Large intestine (tissue), 3 donors: ENCODE measurements at regions not wholly inside any gene's neighbourhood (a gene's known extent, or its start where the extent isn't known, plus 50 kb on each side); places are given as distances from the start of the nearest gene placed in this dataset.
A peak's percentile ranks its signal among the peaks of the same experiment; 100 is the strongest.
"Not testable (repeated sequence)": the region's sequence is repeated elsewhere in the genome, so short reads cannot be mapped to it uniquely, and the experiment has no call there.

Source experiments
- DNase-seq, 2 donors: peaks; one replicate each; pipeline versions ENCODE4 v3.0.0 to v3.0.0-alpha.2; 2013
- H3K27ac ChIP-seq: one replicate; pipeline ENCODE4 v1.5.1; 2013; ENCODE audit warnings: low read length
- H3K27me3 ChIP-seq: 2 replicates; pipeline ENCODE4 v1.6.1; 2013; ENCODE audit warnings: low read length; ENCODE audit not compliant: control insufficient read depth, insufficient read depth
- H3K36me3 ChIP-seq: 2 replicates; pipeline ENCODE4 v1.6.1; 2013; ENCODE audit warnings: low read length; ENCODE audit not compliant: control insufficient read depth, insufficient read depth
- H3K4me1 ChIP-seq: one replicate; pipeline ENCODE4 v1.6.1; 2013; ENCODE audit warnings: low read length; ENCODE audit not compliant: control insufficient read depth, insufficient read depth
- H3K4me3 ChIP-seq: one replicate; pipeline ENCODE4 v1.5.1; 2013; ENCODE audit warnings: low read length
- H3K9me3 ChIP-seq: one replicate; pipeline ENCODE4 v1.6.1; 2013; ENCODE audit warnings: mild to moderate bottlenecking, low read depth, low read length, moderate library complexity; ENCODE audit not compliant: control insufficient read depth
- WGBS: methylation state at CpG from one replicate; pipeline ENCODE4 v1.1.5; 2013; ENCODE audit warnings: low lambda C conversion rate; ENCODE audit not compliant: insufficient coverage; 5-methylcytosine and 5-hydroxymethylcytosine counted together

DNA sequence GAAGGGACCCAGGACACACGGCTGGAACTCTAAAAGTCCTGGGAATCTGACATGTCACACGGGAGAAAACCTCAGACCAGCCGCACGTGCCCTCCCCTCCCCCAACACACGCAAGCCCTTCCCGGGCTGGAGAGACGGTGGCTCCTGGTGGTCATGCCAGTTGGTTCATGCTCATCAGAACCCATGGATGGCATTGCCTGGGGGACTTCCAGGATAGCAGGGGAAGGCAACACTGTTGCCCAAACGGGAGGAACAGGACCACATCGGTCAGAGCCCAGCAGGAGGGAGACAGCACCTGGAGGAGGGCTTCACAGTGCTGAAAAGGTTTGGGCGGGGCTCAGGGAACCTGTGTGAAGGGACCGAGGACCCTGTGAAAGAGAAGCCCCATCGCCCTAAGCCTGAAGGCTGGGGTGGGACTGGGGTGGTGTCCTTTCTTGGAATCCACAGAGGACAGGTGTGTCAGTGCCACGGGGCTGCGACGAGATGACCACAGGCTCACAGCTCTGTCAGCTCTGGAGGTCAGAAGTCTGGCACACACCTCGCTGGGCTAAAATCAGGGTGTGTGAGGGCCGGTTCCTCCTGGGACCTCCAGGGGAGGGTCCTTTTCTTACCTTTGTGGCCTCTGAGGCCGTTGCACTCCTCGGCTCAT lies 151.7 kb upstream of the ZNF469 start:
- not testable (repeated sequence) for DNase-seq
- WGBS: no CpG with 5 or more reads among the region's 19 CpGs

GRCh38 chr16:88231839-88232238 lies 150.9 kb upstream of the ZNF469 start:
- H3K4me3 ChIP-seq, H3K9me3 ChIP-seq, H3K27me3 ChIP-seq, H3K27ac ChIP-seq, DNase-seq, H3K36me3 ChIP-seq: not testable (repeated sequence)
- H3K4me1 ChIP-seq: peaks cover 25% of the 10 kb centered on the region
- no CpG with 5 or more reads among the region's 13 CpGs for WGBS

More for the DNA sequence above, 151.7 kb upstream of the ZNF469 start:
- H3K4me3 ChIP-seq, H3K27ac ChIP-seq, H3K36me3 ChIP-seq, H3K9me3 ChIP-seq, H3K27me3 ChIP-seq: not testable (repeated sequence)
- H3K4me1 ChIP-seq: peaks cover 21% of the 10 kb centered on the region

- H3K27ac ChIP-seq, H3K9me3 ChIP-seq, DNase-seq, H3K36me3 ChIP-seq, H3K4me3 ChIP-seq, H3K27me3 ChIP-seq: not testable (repeated sequence)
- WGBS: no CpG with 5 or more reads among the region's 31 CpGs
- H3K4me1 ChIP-seq: peaks cover 29% of the 10 kb centered on the region
Observed at GRCh38 chr16:88232401-88233258, 150.1 kb upstream of the ZNF469 start.

DNA sequence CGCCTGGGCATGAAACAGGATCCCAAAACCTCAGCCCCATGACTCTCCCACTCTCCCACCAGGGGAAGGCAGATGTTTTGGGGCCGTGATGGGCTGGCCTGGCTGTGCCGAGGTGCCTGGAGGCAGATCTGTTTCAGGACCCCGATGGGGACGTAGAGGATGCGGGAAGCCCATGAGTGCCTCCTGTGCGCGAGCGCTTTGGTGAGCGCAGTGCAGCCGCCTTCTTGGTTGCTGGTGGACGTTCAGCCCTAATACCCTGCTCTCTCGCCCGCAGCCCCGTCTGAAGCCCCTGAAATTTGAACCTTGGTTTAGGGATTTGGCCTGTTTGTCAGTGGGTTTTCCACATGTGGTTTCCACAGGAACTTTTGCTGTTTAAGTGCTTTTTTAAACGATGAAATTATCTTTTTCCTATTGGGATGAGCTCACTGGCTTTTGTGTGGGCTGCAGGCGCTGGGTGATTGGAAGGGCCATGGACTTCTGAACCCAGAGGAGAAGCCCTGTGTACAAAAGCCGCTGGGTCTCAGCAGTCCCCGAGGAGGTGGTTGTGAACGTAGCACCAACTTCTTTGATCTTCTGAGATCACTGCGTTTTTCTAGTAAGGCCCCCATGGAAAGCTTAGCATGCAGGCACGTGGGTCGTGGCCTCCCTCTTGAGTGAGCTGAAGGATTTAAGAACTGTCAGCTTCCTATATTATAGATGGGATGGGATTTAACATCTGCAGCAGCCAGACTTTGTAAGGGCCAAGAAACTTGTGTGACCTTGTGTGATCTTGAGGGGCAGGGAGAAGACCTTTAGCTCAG lies 148.9 kb upstream of the ZNF469 start:
- no CpG with 5 or more reads among the region's 23 CpGs for WGBS

GRCh38 chr16:88234421-88235271 lies 148.1 kb upstream of the ZNF469 start:
- H3K36me3 ChIP-seq, H3K4me3 ChIP-seq, H3K9me3 ChIP-seq, H3K27me3 ChIP-seq: not testable (repeated sequence)
- peak overlapping the region; percentile 80 for H3K27ac ChIP-seq
- H3K4me1 ChIP-seq: peaks cover 40% of the 10 kb centered on the region
- WGBS: no CpG with 5 or more reads among the region's 46 CpGs
- DNase-seq: peak in 1 of 2 donors; percentile 24

More for the DNA sequence above, 148.9 kb upstream of the ZNF469 start:
- H3K4me3 ChIP-seq, H3K27ac ChIP-seq, H3K36me3 ChIP-seq, DNase-seq, H3K9me3 ChIP-seq, H3K27me3 ChIP-seq: not testable (repeated sequence)
- peaks cover 40% of the 10 kb centered on the region for H3K4me1 ChIP-seq

- not testable (repeated sequence) for H3K4me3 ChIP-seq, H3K36me3 ChIP-seq, H3K9me3 ChIP-seq, H3K27me3 ChIP-seq
- Histone ChIP-seq H3K4me1 (peaks cover 40% of the 10 kb centered on the region), H3K27ac (peak overlapping the region; percentile 80)
- peak; percentile 85 to 92 for DNase-seq
- no CpG with 5 or more reads among the region's 6 CpGs for WGBS
Observed at GRCh38 chr16:88235691-88236090, 147.1 kb upstream of the ZNF469 start.

- Histone ChIP-seq H3K27ac (peak overlapping the region; percentile 80), H3K4me1 (peaks cover 40% of the 10 kb centered on the region)
- peak; percentile 50 to 75 for DNase-seq
- not testable (repeated sequence) for H3K9me3 ChIP-seq, H3K27me3 ChIP-seq, H3K4me3 ChIP-seq, H3K36me3 ChIP-seq
- WGBS: no CpG with 5 or more reads among the region's 9 CpGs
Observed at GRCh38 chr16:88236229-88236628, 146.5 kb upstream of the ZNF469 start.

- not testable (repeated sequence) for H3K36me3 ChIP-seq, H3K4me3 ChIP-seq, H3K27ac ChIP-seq, DNase-seq, H3K9me3 ChIP-seq, H3K27me3 ChIP-seq
- peaks cover 40% of the 10 kb centered on the region for H3K4me1 ChIP-seq
- WGBS: no CpG with 5 or more reads among the region's 9 CpGs
Observed at GRCh38 chr16:88237314-88237713, 145.4 kb upstream of the ZNF469 start.

DNA sequence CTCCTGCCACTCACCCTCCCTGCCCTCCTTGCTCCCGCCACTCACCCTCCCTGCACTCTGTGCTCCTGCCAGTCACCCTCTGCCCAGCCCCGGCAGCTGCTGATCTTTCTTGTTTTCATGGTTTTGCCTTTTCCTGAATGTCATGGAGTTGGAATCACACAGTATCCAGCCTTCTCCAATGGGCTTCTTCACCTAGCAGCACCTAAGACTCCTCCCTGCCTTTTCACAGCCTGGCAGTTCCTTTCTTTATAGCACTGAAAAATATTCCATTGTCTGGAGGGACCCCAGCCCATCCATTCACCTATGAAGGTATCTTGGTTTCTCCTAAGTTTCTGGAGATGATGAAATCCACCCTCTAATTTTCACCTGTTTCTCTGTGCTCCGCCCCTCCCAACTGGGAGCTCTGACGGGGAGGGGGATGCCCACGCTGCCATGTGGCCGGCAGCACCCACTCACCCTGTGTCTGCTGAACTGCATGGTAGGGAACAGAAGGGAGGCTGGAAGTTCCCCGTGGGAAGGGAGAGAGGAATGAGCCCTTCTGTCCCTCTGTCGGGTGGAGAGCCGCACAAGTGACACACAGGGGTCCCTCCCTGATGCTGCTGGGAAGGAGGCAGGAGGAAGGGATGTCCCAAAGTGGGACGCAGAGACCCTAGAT lies 144.9 kb upstream of the ZNF469 start:
- no CpG with 5 or more reads among the region's 10 CpGs for WGBS

More for the DNA sequence above, 144.9 kb upstream of the ZNF469 start:
- not testable (repeated sequence) for DNase-seq, H3K9me3 ChIP-seq, H3K4me3 ChIP-seq, H3K36me3 ChIP-seq, H3K27me3 ChIP-seq
- H3K4me1 ChIP-seq: peaks cover 37% of the 10 kb centered on the region
- H3K27ac ChIP-seq: peak overlapping the region; percentile 51
